IMR-90 (cell line): ENCODE measurements at regions not wholly inside any gene's neighbourhood (a gene's known extent, or its start where the extent isn't known, plus 50 kb on each side); places are given as distances from the start of the nearest gene placed in this dataset.

ENCODE experiments used
- BHLHE40 ChIP-seq: fragments of 150-350 bp; IDR thresholded peaks from 2 replicates; pipeline ENCODE4 v1.6.1; 2016; ENCODE audit warnings: mild to moderate bottlenecking, low read depth, low read length
- CEBPB ChIP-seq: IDR thresholded peaks from 2 replicates; pipeline ENCODE4 v1.6.1; 2012; ENCODE audit warnings: low read depth, low read length, improper control_type of control experiment
- CTCF ChIP-seq: conservative IDR thresholded peaks from 2 replicates; pipeline ENCODE4 v1.5.1; 2012; ENCODE audit warnings: mild to moderate bottlenecking, low read depth, low read length, improper control_type of control experiment
- FOS ChIP-seq: fragments of 150-350 bp; IDR thresholded peaks from 2 replicates; pipeline ENCODE4 v1.6.1; 2016; ENCODE audit warnings: low read depth, low read length
- MXI1 ChIP-seq: IDR thresholded peaks from 2 replicates; pipeline ENCODE4 v1.6.1; 2012; ENCODE audit warnings: low read depth, mild to moderate bottlenecking, low read length, moderate library complexity, borderline replicate concordance
- POLR2A ChIP-seq: IDR thresholded peaks from 2 replicates; pipeline ENCODE4 v1.6.1; 2012; ENCODE audit warnings: mild to moderate bottlenecking, low read depth, low read length
- RAD21 ChIP-seq: IDR thresholded peaks from 2 replicates; pipeline ENCODE4 v1.6.1; 2012; ENCODE audit warnings: low read length, improper control_type of control experiment
- RCOR1 ChIP-seq: IDR thresholded peaks from 2 replicates; pipeline ENCODE4 v1.6.1; 2012; ENCODE audit warnings: mild to moderate bottlenecking, low read length, improper control_type of control experiment; ENCODE audit not compliant: insufficient replicate concordance
- SMC3 ChIP-seq: fragments of 150-350 bp; IDR thresholded peaks from 2 replicates; pipeline ENCODE4 v1.6.1; 2016; ENCODE audit warnings: low read depth, mild to moderate bottlenecking, antibody characterized with exemption, low read length, moderate library complexity
- USF2 ChIP-seq: fragments of 150-350 bp; IDR thresholded peaks from 2 replicates; pipeline ENCODE4 v1.6.1; 2017; ENCODE audit warnings: mild to moderate bottlenecking, antibody characterized with exemption, low read length, low read depth

- TF ChIP-seq CTCF, result no peak
- no peak for TF ChIP-seq POLR2A
- TF ChIP-seq MXI1, result no peak
- no peak for TF ChIP-seq RAD21
- peak; percentile 10 for TF ChIP-seq RCOR1
- TF ChIP-seq BHLHE40, result 0 out of 2 replicates have a peak, but pooled peaks have one; percentile 31
- TF ChIP-seq FOS, result peak; percentile 77
- TF ChIP-seq SMC3, result no peak; the same call in 1 of the 2 replicates
- TF ChIP-seq CEBPB, result peak; percentile 97
- TF ChIP-seq USF2, result peak; percentile 59
These were observed 123.0 kb downstream of the ACAA2 start for GRCh38 chr18:49690312-49690711.
